Brain microvascular endothelial cell (primary cell): ENCODE measurements at regions not wholly inside any gene's neighbourhood (a gene's known extent, or its start where the extent isn't known, plus 50 kb on each side); places are given as distances from the start of the nearest gene placed in this dataset.

Source experiments
- DNase-seq: peaks from one replicate; pipeline ENCODE4 v3.0.0-alpha.2; 2020
- H3K27ac ChIP-seq: fragments of 250-450 bp; sonication (Bioruptor Pico); 2 replicates; pipeline ENCODE4 v1.5.1; 2020; ENCODE audit warnings: mild to moderate bottlenecking, moderate library complexity
- H3K27me3 ChIP-seq: fragments of 250-450 bp; sonication (Bioruptor Pico); replicated peaks from 2 replicates; pipeline ENCODE4 v1.5.1; 2020; ENCODE audit warnings: mild to moderate bottlenecking
- H3K36me3 ChIP-seq: fragments of 250-450 bp; sonication (Bioruptor Pico); replicated peaks from 2 replicates; pipeline ENCODE4 v1.5.1; 2020; ENCODE audit warnings: mild to moderate bottlenecking
- H3K4me3 ChIP-seq: 2 replicates; pipeline ENCODE4 v1.5.1; 2011; ENCODE audit warnings: low read depth, mild to moderate bottlenecking, control low read depth, low read length, moderate library complexity
- CTCF ChIP-seq: IDR thresholded peaks from 2 replicates; pipeline ENCODE4 v1.5.1; 2011; ENCODE audit warnings: low read depth, mild to moderate bottlenecking, moderate library complexity, low read length, control low read depth, inconsistent platforms; ENCODE audit errors: missing control alignments
- in situ Hi-C: cut with HindIII; loops from 2 replicates; pipeline ENCODE4 v1.10.0; 2017; ENCODE audit warnings: low sequenced_read_pairs, low pct_ligation_motif_present

- TF ChIP-seq CTCF: no peak
- no peak for DNase-seq
- in situ Hi-C loops: no loop called here
- H3K27me3 ChIP-seq: no peaks in the 10 kb centered on the region
- no peak overlapping the region for H3K4me3 ChIP-seq
- no peaks in the 10 kb centered on the region for H3K36me3 ChIP-seq
- no peak overlapping the region for H3K27ac ChIP-seq
Measured at GRCh38 chr4:34372815-34373214, 1871.5 kb downstream of the ARAP2 start.

DNA sequence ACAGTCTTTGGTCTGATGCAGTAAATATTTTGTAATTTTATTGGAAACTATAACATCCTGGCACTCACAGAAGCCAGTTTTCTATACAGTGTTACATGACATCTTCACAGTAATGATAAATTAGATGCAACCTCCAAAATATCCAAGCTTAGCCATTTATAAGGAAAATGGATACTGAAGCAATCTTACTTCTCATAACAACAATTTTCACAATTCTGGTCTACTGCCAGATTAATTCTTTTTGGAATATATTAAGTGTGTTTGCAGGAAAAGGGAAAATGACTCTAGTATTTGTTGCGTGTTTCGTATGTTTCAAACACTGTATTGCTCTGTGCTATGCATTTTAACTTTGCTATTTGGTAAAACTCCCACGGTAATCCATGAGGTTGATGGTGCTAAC lies 1870.9 kb downstream of the ARAP2 start:
- no peak overlapping the region for H3K4me3 ChIP-seq
- no peaks in the 10 kb centered on the region for H3K27me3 ChIP-seq
- no peak for TF ChIP-seq CTCF
- no peaks in the 10 kb centered on the region for H3K36me3 ChIP-seq
- in situ Hi-C loops: no loop called here
- no peak overlapping the region for H3K27ac ChIP-seq
- DNase-seq: no peak

- H3K36me3 ChIP-seq: no peaks in the 10 kb centered on the region
- in situ Hi-C loops: no loop called here
- no peak for DNase-seq
- H3K27ac ChIP-seq: no peak overlapping the region
- no peaks in the 10 kb centered on the region for H3K27me3 ChIP-seq
- no peak for TF ChIP-seq CTCF
- no peak overlapping the region for H3K4me3 ChIP-seq
Measured at GRCh38 chr4:34412233-34412632, 1832.1 kb downstream of the ARAP2 start.

- in situ Hi-C loops: no loop called here
- Histone ChIP-seq H3K36me3 (no peaks in the 10 kb centered on the region), H3K4me3 (no peak overlapping the region), H3K27ac (no peak overlapping the region), H3K27me3 (no peaks in the 10 kb centered on the region)
- TF ChIP-seq CTCF: no peak
- no peak for DNase-seq
Measured at GRCh38 chr4:34412911-34413310, 1831.4 kb downstream of the ARAP2 start.

GRCh38 chr4:34417160-34417559 lies 1827.2 kb downstream of the ARAP2 start:
- in situ Hi-C loops: no loop called here

More at GRCh38 chr4:34417160-34417559, 1827.2 kb downstream of the ARAP2 start:
- Histone ChIP-seq H3K27ac (no peak overlapping the region), H3K4me3 (no peak overlapping the region), H3K36me3 (no peaks in the 10 kb centered on the region), H3K27me3 (no peaks in the 10 kb centered on the region)
- no peak for TF ChIP-seq CTCF
- DNase-seq: no peak
